Activated CD8-positive, alpha-beta T cell treated with anti-CD3 and anti-CD28 coated beads for 36 hours (primary cell): ENCODE measurements at regions not wholly inside any gene's neighbourhood (a gene's known extent, or its start where the extent isn't known, plus 50 kb on each side); places are given as distances from the start of the nearest gene placed in this dataset.

Experiments
- ATAC-seq: fragments of 200-7000 bp; cut with Tn5 transposase; one replicate; pipeline ENCODE4 v1.10.0; 2021; ENCODE audit warnings: mild to moderate bottlenecking, moderate library complexity
- CTCF ChIA-PET: fragments of 350-600 bp; sonication (Branson Sonifier 250); formaldehyde crosslinking; loops from one replicate; lab custom pipeline; 2021; ENCODE audit warnings: antibody characterized with exemption; lab: Charles Lee
- POLR2A ChIA-PET: fragments of 350-600 bp; sonication (Branson Sonifier 250); formaldehyde crosslinking; loops from one replicate; lab custom pipeline; 2021; ENCODE audit warnings: antibody characterized with exemption; lab: Charles Lee
- DNase-seq: peaks from one replicate; pipeline ENCODE4 v3.0.0-alpha.2; 2020
- H3K27ac Mint-ChIP-seq: one replicate; pipeline ENCODE4 v1.8.0; 2021; ENCODE audit warnings: mild to moderate bottlenecking, mixed read lengths
- H3K27me3 Mint-ChIP-seq: one replicate; pipeline ENCODE4 v1.8.0; 2021; ENCODE audit warnings: mixed read lengths
- H3K36me3 Mint-ChIP-seq: one replicate; pipeline ENCODE4 v1.8.0; 2021; ENCODE audit warnings: low read depth, mixed read lengths
- H3K4me1 Mint-ChIP-seq: one replicate; pipeline ENCODE4 v1.8.0; 2021; ENCODE audit warnings: low read depth, mixed read lengths
- H3K4me3 Mint-ChIP-seq: one replicate; pipeline ENCODE4 v1.8.0; 2021; ENCODE audit warnings: mild to moderate bottlenecking, moderate library complexity, mixed read lengths
- H3K9me3 Mint-ChIP-seq: one replicate; pipeline ENCODE4 v1.8.0; 2021; ENCODE audit warnings: mixed read lengths
- CTCF ChIP-seq: fragments of 200-600 bp; IDR thresholded peaks from one replicate; pipeline ENCODE4 v1.8.0; 2022; ENCODE audit warnings: antibody characterized with exemption, mild to moderate bottlenecking
- intact Hi-C: fragments of 100-400 bp; cut with micrococcal nuclease; formaldehyde crosslinking; loops from one replicate; pipeline ENCODE4 v1.10.0; 2022

DNA sequence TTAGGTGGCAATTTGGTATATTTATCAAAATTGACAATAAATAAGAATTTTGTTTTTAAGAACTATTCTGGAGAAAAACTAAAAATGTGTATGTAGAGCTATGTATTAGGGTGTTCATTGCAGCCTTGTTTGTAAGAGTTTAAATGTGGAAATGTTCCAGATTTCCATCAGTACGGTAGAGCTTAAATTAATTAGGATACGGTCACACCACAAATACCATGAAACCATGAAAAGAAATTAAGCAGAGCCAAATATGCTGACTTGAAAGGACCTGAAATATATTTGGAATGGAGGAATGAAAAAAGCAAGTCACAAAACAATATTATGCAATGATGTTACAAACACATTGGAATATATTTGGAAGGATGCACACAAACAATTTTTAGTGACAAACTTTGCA, 64.6 kb downstream of the ACTBL2 start:
- DNase-seq (no peak), ATAC-seq (no peak)
- no peaks in the 10 kb centered on the region for H3K27me3 Mint-ChIP-seq
- H3K36me3 Mint-ChIP-seq = no peaks in the 10 kb centered on the region
- CTCF ChIA-PET = no interaction called here
- no peaks in the 10 kb centered on the region for H3K4me1 Mint-ChIP-seq
- no peaks in the 10 kb centered on the region for H3K9me3 Mint-ChIP-seq
- intact Hi-C loops = no loop called here
- POLR2A ChIA-PET = no interaction called here
- no peak for TF ChIP-seq CTCF
- H3K27ac Mint-ChIP-seq = no peak overlapping the region
- no peak overlapping the region for H3K4me3 Mint-ChIP-seq

DNA sequence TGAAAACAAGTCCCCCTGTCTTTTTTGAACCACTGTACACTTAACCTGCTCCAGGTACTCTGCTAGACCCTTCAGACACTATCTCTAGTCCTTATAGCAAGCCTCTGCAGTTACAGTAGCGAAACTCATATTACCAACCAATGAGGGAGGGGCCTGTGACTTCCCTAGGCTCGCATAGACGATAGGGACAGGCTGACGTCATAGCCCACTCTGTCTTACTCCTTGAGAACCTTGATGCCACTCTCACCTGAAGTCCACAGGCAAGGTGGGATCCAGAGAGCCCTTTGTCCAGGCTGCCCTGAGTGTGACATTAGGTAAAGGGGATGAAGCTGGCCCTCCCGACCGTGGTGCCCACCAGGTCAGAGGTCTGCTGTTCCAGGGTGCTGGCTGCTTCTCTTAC, 65.3 kb downstream of the ACTBL2 start:
- POLR2A ChIA-PET = no interaction called here
- Mint-ChIP-seq H3K4me3 (no peak overlapping the region), H3K4me1 (no peaks in the 10 kb centered on the region), H3K27me3 (no peaks in the 10 kb centered on the region), H3K27ac (no peak overlapping the region), H3K9me3 (no peaks in the 10 kb centered on the region), H3K36me3 (no peaks in the 10 kb centered on the region)
- ATAC-seq (no peak), DNase-seq (no peak)
- CTCF ChIA-PET = no interaction called here
- no peak for TF ChIP-seq CTCF
- intact Hi-C loops = no loop called here

- H3K9me3 Mint-ChIP-seq = no peaks in the 10 kb centered on the region
- intact Hi-C loops = no loop called here
- H3K27me3 Mint-ChIP-seq = no peaks in the 10 kb centered on the region
- DNase-seq (no peak), ATAC-seq (no peak)
- no peak for TF ChIP-seq CTCF
- no peak overlapping the region for H3K4me3 Mint-ChIP-seq
- POLR2A ChIA-PET = no interaction called here
- H3K27ac Mint-ChIP-seq = no peak overlapping the region
- CTCF ChIA-PET = no interaction called here
- no peaks in the 10 kb centered on the region for H3K36me3 Mint-ChIP-seq
- no peaks in the 10 kb centered on the region for H3K4me1 Mint-ChIP-seq
Measured at GRCh38 chr5:57416278-57416994, 66.2 kb downstream of the ACTBL2 start.

- Mint-ChIP-seq H3K4me1 (no peaks in the 10 kb centered on the region), H3K36me3 (no peaks in the 10 kb centered on the region), H3K9me3 (no peaks in the 10 kb centered on the region), H3K27ac (no peak overlapping the region), H3K27me3 (no peaks in the 10 kb centered on the region), H3K4me3 (no peak overlapping the region)
- no peak for ATAC-seq
- no peak for DNase-seq
- TF ChIP-seq CTCF = no peak
- intact Hi-C loops = no loop called here
- ChIA-PET CTCF (no interaction called here), POLR2A (no interaction called here)
Measured at GRCh38 chr5:57414857-57415256, 67.8 kb downstream of the ACTBL2 start.

DNA sequence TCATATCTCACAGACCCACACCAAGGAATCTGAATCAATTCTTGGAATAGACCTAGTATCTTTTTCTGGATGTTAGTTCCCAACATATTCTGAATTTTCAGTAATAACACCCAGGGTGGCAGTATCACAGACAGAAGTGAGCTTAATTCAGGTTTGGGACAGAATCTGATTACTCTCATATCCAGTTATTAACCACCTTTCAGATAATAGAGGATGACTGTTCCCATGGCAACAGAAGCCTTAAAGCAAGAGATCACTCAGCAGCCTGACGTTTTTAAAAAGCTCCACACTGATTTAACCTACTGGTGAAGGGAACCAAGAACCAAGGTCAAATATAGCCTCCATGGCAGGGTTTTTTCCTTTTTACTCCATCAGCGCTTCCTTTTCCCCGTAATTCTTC, 68.4 kb downstream of the ACTBL2 start:
- intact Hi-C loops = no loop called here

More for the DNA sequence above, 68.4 kb downstream of the ACTBL2 start:
- no peaks in the 10 kb centered on the region for H3K9me3 Mint-ChIP-seq
- ATAC-seq (no peak), DNase-seq (no peak)
- ChIA-PET CTCF (no interaction called here), POLR2A (no interaction called here)
- H3K36me3 Mint-ChIP-seq = no peaks in the 10 kb centered on the region
- no peaks in the 10 kb centered on the region for H3K27me3 Mint-ChIP-seq
- H3K27ac Mint-ChIP-seq = no peak overlapping the region
- TF ChIP-seq CTCF = no peak
- no peaks in the 10 kb centered on the region for H3K4me1 Mint-ChIP-seq
- H3K4me3 Mint-ChIP-seq = no peak overlapping the region
